ENCODE measurements at regions not wholly inside any gene's neighbourhood (a gene's known extent, or its start where the extent isn't known, plus 50 kb on each side); places are given as distances from the start of the nearest gene placed in this dataset.

DNA sequence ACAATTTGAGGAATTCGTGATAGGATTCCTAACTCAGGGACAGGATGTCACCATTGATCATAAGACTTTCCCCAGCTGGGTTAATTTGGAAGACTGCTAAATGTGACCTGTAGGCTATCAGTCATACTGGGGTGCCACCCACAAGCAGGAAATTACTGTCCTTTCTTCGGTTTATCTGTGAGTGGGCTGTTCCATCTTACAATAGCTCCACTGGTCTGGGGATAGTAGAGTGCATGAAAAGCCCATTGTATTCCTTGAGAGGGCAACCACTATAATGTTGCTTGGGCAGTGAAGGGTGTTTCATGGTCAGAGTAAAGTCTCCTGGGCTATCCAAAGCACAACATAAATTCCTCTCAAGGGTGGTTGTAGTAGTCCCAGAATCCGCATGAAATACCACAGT lies 1523.0 kb upstream of the B3GALT2 start (continued):
- TF ChIP-seq EZH2 (IDR thresholded peaks at IDR 0.05) (no peak), JUND (IDR thresholded peaks at IDR 0.05) (no peak), TCF7L2 (IDR thresholded peaks at IDR 0.05; ENCODE audit: borderline replicate concordance, extremely low read depth, insufficient read depth, insufficient read length) (no peak), SIN3A (IDR thresholded peaks at IDR 0.05; ENCODE audit: low read depth) (no peak), MAX (IDR thresholded peaks at IDR 0.05) (no peak), EZH2phosphoT487 (IDR thresholded peaks at IDR 0.05; ENCODE audit: borderline replicate concordance) (no peak), SP1 (IDR thresholded peaks at IDR 0.05; ENCODE audit: low read depth) (no peak), POLR2A (IDR thresholded peaks at IDR 0.05; ENCODE audit: borderline replicate concordance, extremely low read depth, insufficient read depth, insufficient read length) (no peak)

GRCh38 chr1:194707074-194707473 lies 1520.7 kb upstream of the B3GALT2 start:
- H3K27ac ChIP-seq (ENCODE audit: low read depth, low read length): no peak overlapping the region
- no peaks in the 10 kb centered on the region for H3K4me1 ChIP-seq (ENCODE audit: control insufficient read depth in 1 of 2, insufficient read depth in 2 of 2, low read length in 2 of 2)
- DNase-seq (ENCODE audit: low read depth, low spot score): no peak
- H3K4me3 ChIP-seq (replicated peaks in 1 of 2; ENCODE audit: low read depth in 1 of 2, low read length in 2 of 2): no peak overlapping the region
- H3K79me2 ChIP-seq (ENCODE audit: insufficient read depth, low read length): no peaks in the 10 kb centered on the region
- no peak overlapping the region for H3K4me2 ChIP-seq (ENCODE audit: low read length)
- no peak overlapping the region for H3K9ac ChIP-seq (ENCODE audit: low read length)
- CTCF ChIA-PET: no interaction called here
- H3K9me3 ChIP-seq (ENCODE audit: control insufficient read depth in 1 of 2, insufficient read depth in 1 of 2, low read depth in 1 of 2, low read length in 2 of 2): no peaks in the 10 kb centered on the region
- POLR2A ChIA-PET: no interaction called here
- H3K9me2 ChIP-seq (ENCODE audit: insufficient read depth): no peaks in the 10 kb centered on the region
- RAD21 ChIA-PET (ENCODE audit: low non-redundant PET in 1 of 2, low total read pairs in 2 of 2, uncharacterized antibody in 2 of 2, unreplicated experiment in 2 of 2): no interaction called here
- no peak for ATAC-seq
- TF ChIP-seq EZH2phosphoT487 (IDR thresholded peaks at IDR 0.05; ENCODE audit: borderline replicate concordance) (no peak), EGR1 (IDR thresholded peaks at IDR 0.05; ENCODE audit: low read depth) (no peak), ELF1 (IDR thresholded peaks at IDR 0.05; ENCODE audit: borderline replicate concordance, low read depth) (no peak), POLR2A (IDR thresholded peaks at IDR 0.05; ENCODE audit: borderline replicate concordance, extremely low read depth, insufficient read depth, insufficient read length) (no peak), JUND (IDR thresholded peaks at IDR 0.05) (no peak), CEBPB (IDR thresholded peaks at IDR 0.05; ENCODE audit: low read depth) (no peak), CBX3 (IDR thresholded peaks at IDR 0.05; ENCODE audit: low read depth) (no peak), SP1 (IDR thresholded peaks at IDR 0.05; ENCODE audit: low read depth) (no peak), REST (IDR thresholded peaks at IDR 0.05; ENCODE audit: low read depth) (no peak), RAD21 (IDR thresholded peaks at IDR 0.05; ENCODE audit: low read depth) (no peak), MAX (IDR thresholded peaks at IDR 0.05) (no peak), SRF (IDR thresholded peaks at IDR 0.05; ENCODE audit: low read depth) (no peak), SIN3A (IDR thresholded peaks at IDR 0.05; ENCODE audit: low read depth) (no peak), ZFX (IDR thresholded peaks at IDR 0.05) (no peak), YY1 (IDR thresholded peaks at IDR 0.05; ENCODE audit: extremely low read depth, insufficient replicate concordance, low read depth, low read length) (no peak), FOSL1 (IDR thresholded peaks at IDR 0.05; ENCODE audit: low read depth) (no peak), CTCF (IDR thresholded peaks at IDR 0.05 in 2 of 3, conservative IDR thresholded peaks at IDR 0.05 in 1 of 3; ENCODE audit: borderline replicate concordance in 1 of 3, insufficient read depth in 1 of 3, low read depth in 2 of 3, low read length in 2 of 3) (no peak), TCF7L2 (IDR thresholded peaks at IDR 0.05; ENCODE audit: borderline replicate concordance, extremely low read depth, insufficient read depth, insufficient read length) (no peak)
- TF ChIP-seq, protein P1, sequence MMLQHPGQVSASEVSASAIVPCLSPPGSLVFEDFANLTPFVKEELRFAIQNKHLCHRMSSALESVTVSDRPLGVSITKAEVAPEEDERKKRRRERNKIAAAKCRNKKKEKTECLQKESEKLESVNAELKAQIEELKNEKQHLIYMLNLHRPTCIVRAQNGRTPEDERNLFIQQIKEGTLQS (IDR thresholded peaks at IDR 0.05): no peak
- H2AFZ ChIP-seq (ENCODE audit: low read depth, low read length, poor library complexity, severe bottlenecking): no peak overlapping the region
- no peaks in the 10 kb centered on the region for H3K36me3 ChIP-seq (ENCODE audit: control insufficient read depth in 1 of 2, insufficient read depth in 2 of 2, low read length in 2 of 2)
- no TSS peak for BruUV-seq (replicated peaks)
- intact Hi-C loops (cut with micrococcal nuclease): no loop called here
- no peaks in the 10 kb centered on the region for H3K27me3 ChIP-seq (ENCODE audit: insufficient read depth, low read length)
- H4K20me1 ChIP-seq (ENCODE audit: insufficient read depth): no peaks in the 10 kb centered on the region

Data from HCT116 (cell line).